GM12892 (cell line): ENCODE measurements at regions not wholly inside any gene's neighbourhood (a gene's known extent, or its start where the extent isn't known, plus 50 kb on each side); places are given as distances from the start of the nearest gene placed in this dataset.

ENCODE experiments used
- POLR2A ChIP-seq: IDR thresholded peaks from 2 replicates; pipeline ENCODE4 v1.6.1; 2011; ENCODE audit warnings: low read depth, low read length, control low read depth
- POLR2AphosphoS5 ChIP-seq: IDR thresholded peaks from 2 replicates; pipeline ENCODE4 v1.6.1; 2011; ENCODE audit warnings: low read depth, low read length, control low read depth

- TF ChIP-seq POLR2A (no peak), POLR2AphosphoS5 (no peak)
Observed at GRCh38 chr7:81280531-81280930, 361.7 kb upstream of the SEMA3C start.
